HG02840 (cell line): ENCODE measurements at regions not wholly inside any gene's neighbourhood (a gene's known extent, or its start where the extent isn't known, plus 50 kb on each side); places are given as distances from the start of the nearest gene placed in this dataset.

ENCODE experiments used
- ATAC-seq: cut with Tn5 transposase; IDR thresholded peaks from one replicate; pipeline ENCODE4 v1.9.1; 2021; ENCODE audit warnings: mild to moderate bottlenecking, moderate library complexity, moderate number of reproducible peaks; ENCODE audit not compliant: unreplicated experiment, low FRiP score

GRCh38 chr7:145681159-145681558 is 435.4 kb upstream of the CNTNAP2 start:
- ATAC-seq, result no peak

GRCh38 chr7:145665499-145666258 is 450.9 kb upstream of the CNTNAP2 start:
- ATAC-seq, result no peak

DNA sequence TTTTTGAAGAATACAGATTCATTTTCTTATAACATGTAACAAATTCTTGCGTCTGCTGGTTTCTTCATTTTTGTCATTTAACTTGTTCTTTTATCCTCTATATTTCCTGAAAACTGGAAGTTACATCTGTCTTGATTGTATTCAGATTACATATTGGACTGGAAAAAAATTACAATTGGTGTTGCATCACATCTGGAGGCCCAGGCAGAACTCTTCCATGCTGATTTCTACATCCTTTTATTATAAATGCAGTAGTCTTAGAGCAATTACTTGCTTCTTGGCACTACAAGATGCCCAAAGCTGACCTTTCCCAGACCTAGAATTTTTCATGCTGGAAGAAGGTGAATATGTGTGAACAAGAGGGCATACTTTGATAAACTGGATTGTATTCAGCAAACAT is 460.9 kb upstream of the CNTNAP2 start:
- no peak for ATAC-seq

GRCh38 chr7:145645135-145645515 is 471.5 kb upstream of the CNTNAP2 start:
- ATAC-seq, result no peak

DNA sequence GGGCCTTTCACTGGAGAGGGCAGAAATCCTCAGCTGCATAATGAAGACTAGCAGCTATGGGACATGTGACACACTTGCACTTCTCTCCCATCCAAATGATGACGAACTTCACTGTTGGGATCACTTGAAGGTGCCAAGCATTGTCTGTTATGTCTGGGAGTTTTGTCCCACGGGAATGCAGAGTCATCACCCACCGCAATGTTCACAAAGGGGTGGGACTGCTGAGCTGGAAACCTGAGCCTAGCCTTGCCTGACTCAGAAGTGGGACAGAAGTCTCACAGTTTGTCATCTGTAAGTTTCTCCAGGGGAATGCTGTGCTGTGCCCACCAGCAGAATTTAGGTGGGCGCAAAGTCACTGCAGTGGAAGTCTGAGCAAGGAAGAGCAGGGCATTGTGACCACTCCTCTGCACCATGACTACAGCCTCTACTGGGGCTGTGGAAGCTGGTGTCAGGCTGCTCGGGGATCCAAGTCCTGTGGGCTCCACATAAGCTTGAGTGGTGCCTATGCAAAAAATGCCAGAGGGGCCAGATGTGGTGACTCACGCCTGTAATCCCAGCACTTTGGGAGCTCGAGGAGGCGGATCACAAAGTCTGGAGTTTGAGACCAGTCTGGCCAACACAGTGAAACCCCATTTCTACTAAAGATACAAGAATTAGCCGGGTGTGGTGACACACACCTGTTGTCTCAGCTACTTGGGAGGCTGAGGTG is 472.0 kb upstream of the CNTNAP2 start:
- no peak for ATAC-seq

- ATAC-seq, result no peak
Observed at GRCh38 chr7:145643981-145644380, 472.6 kb upstream of the CNTNAP2 start.

- ATAC-seq, result no peak
Observed at GRCh38 chr7:145633513-145633912, 483.1 kb upstream of the CNTNAP2 start.

DNA sequence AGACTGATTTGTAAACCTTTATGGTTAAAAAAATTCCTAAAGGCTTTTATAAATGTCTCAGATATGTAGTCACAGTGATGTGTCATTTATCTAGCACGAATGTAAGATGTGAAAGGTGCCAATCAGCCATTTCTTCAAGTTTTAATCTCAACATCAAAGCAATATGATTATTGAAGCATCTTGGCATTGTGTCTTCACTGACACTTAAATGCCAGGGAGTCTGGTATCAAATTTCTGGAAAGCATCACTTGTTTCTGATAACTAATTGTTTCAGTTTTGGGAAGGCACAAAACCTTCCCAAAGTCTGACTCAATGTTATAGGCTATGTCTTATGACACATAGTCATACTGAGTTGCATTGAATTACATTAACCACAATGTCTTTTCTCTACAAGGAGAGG is 492.0 kb upstream of the CNTNAP2 start:
- no peak for ATAC-seq

- no peak for ATAC-seq
Observed at GRCh38 chr7:145605963-145606362, 510.6 kb upstream of the CNTNAP2 start.

DNA sequence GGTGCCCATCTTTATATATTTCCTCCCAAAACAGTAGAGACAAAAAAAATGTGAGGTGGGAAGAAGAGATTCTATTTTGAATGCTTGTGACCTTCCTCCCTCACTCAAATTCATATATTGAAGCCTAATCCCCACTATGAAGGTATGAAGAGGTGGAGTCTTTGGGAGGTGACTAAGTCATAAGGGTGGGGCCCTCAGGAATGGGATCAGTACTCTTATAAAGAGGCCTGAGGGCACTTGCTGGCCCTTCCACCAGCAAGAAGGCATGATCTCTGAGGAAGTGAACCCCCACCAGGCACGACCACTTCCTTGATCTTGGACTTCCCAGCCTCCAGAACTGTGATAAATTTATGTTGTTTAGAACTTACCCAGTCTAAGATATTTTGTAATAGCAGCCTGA is 517.2 kb upstream of the CNTNAP2 start:
- ATAC-seq, result no peak

- ATAC-seq, result no peak
Observed at GRCh38 chr7:145584401-145584800, 532.2 kb upstream of the CNTNAP2 start.

- no peak for ATAC-seq
Observed at GRCh38 chr7:145582742-145583303, 533.8 kb upstream of the CNTNAP2 start.

DNA sequence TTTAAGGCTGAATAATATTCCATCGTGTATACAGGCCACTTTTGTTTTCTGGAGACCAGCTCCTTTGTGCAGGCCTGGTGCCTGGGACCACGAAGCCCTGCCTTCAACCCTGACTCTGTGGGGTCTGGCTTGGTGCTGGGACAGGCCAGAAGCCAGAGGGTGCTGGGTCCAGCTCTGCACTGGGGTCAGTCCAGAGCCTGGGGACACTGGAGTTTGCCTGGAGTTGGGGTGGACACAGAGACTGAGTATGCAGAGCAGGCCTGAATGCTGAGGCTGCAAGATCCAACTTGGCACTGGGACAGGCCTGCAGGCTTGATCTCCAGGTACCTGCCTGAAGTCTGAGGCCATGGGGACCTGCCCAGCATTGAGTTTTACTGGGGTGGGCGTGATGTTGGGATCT is 558.8 kb upstream of the CNTNAP2 start:
- no peak for ATAC-seq

DNA sequence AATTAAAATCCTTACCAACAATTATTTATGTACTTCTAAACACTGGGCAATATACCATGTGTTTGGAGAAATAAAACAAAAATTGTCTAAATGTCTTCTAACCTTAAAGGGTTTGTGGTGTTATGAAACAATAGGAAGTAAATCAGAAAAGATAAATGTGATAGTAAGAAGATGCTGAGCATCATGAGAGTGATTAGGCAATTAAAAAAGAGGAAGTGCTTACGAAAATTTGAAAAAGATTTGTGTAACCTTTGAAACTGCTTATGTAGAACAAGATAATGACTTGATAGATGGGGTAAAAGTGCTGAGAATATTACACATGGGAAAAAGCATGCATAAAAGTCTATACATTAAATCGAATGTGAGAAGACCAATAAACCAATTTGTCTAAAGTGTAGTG is 573.4 kb upstream of the CNTNAP2 start:
- no peak for ATAC-seq

DNA sequence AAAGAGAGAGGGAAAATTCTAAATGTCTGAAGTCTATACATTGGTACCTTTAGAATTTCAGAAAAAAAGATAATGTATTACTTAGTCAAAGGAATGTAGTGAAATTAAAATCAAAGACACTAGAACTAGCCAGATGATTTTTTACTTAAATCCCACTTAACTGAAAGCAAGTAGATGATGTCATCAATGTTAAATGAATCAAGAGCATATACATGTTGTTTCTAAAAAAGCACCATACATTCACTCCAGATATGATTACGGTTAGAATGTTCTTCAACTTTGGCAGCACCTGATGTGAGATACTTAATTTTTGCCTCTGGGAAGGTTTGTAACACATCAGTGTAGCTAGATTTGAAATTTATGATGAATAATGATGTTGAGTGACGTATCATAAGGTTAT is 576.7 kb upstream of the CNTNAP2 start:
- ATAC-seq, result no peak

DNA sequence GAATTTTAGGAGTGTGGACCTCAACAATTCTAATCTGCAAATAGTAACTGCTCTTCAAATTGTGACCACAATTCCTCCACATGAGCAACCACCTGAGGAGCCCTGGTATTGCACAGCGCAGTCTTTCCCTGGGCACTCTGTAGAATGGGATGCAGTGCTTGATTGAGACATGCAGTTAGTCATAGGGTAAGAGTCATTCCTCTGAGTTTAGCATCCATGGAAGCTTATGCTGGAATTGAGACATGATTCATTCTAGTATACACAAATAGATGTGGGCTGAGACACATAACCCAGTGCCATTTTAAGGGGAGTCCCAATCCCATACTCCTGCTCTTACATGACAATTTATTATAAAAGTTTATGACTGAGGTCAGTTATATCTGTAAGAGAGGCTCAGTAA is 582.3 kb upstream of the CNTNAP2 start:
- no peak for ATAC-seq

DNA sequence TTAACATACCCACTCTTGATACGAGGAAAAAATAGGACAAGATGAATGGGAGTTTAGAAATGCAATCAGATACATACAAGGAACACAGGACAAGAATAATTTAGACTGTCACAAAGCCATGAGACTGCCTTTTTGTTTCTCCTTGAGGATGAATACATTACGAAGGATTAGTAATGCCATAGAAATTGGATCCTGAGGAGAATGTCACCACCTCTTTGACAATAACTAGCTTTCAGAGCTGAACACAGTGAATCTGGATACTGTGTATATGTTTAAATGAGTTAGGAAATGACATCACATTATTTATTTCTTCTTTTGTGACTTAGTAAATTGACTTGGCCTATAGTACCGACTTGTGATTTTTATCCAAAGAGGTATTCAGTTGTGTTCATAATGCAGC is 596.3 kb upstream of the CNTNAP2 start:
- ATAC-seq, result no peak

DNA sequence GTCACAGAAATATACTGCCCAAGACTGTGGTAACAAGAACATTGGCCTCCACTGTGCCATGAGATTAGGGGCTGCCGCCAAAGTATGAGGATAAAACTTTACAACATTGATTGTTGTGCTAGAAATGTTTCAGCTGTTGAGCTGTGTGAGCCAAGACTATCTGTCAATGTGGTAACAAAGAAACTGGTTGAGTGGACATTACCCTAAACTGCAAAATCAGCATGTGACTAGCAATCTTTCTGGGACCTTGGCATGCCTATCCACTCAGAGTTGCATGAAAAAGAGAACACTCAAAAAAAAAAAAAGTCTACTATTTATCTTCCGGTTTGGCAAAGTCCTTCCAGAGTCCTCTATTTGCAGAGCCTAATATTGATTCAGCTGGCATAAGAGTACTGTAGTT is 605.6 kb upstream of the CNTNAP2 start:
- no peak for ATAC-seq

DNA sequence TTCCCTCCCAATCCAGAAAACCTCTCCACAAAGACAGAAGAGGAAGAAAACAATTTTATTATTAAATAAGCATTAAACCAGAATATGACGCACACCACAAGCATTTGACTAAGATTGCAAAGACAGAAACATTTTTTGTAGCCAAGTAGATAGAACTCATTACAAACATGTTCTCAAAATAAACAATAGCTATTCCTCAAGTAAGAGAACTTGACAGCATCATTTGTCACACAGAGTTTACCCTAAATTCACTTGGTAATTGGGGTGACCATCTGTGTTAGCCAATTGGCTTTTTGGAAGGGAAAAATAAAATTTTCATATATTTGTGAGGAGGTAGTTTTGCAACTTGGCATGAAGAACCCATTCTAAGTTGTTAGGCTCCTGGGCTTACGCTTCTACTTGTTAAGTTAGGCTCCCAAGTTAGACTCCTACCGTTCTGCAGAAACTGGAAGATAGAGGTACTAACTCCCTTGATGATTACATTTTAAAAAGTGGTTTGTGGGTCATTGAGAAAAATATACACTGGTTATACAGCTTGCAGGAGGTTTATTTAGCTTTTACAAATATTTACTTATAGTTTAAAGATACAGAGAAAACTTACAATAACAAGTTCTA is 618.6 kb upstream of the CNTNAP2 start:
- ATAC-seq, result no peak

- no peak for ATAC-seq
Observed at GRCh38 chr7:145490356-145490755, 626.2 kb upstream of the CNTNAP2 start.

DNA sequence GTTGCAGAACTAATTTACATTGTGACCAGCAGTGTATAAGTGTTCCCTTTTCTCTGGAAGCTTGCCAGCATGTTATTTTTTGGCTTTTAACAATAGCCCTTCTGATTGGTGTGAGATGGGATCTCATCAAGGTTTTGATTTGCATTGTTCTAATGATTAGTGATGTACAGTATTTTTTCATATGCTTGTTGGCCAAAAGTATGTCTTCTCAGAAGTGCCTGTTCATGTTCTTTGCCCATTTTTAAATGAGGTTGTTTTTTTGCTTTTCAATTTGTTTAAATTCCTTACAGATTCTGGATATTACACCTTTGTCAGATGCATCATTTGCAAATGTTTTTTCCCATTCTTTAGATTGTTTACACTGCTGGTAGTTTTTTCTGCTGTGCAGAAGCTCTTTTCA is 627.0 kb upstream of the CNTNAP2 start:
- ATAC-seq, result no peak
